B cell (primary cell): ENCODE measurements at regions not wholly inside any gene's neighbourhood (a gene's known extent, or its start where the extent isn't known, plus 50 kb on each side); places are given as distances from the start of the nearest gene placed in this dataset.
"Not testable (repeated sequence)": the region's sequence is repeated elsewhere in the genome, so short reads cannot be mapped to it uniquely, and the experiment has no call there.

Experiments used
- ATAC-seq: fragments of 200-7000 bp; cut with Tn5 transposase; one replicate; pipeline ENCODE4 v1.10.0; 2021; ENCODE audit warnings: low read depth, mild to moderate bottlenecking, moderate number of reproducible peaks, moderate library complexity
- CTCF ChIA-PET: fragments of 350-600 bp; sonication (Branson Sonifier 250); formaldehyde crosslinking; loops from one replicate; lab custom pipeline; 2021; ENCODE audit warnings: antibody characterized with exemption, inconsistent platforms; lab: Charles Lee
- POLR2A ChIA-PET: fragments of 350-600 bp; sonication (Branson Sonifier 250); formaldehyde crosslinking; loops from one replicate; lab custom pipeline; 2021; ENCODE audit warnings: antibody characterized with exemption; lab: Charles Lee
- DNase-seq: peaks from one replicate; pipeline ENCODE4 v3.0.0; 2013
- H2AFZ ChIP-seq: 2 replicates; pipeline ENCODE4 v1.6.1; 2012; ENCODE audit warnings: mild to moderate bottlenecking, low read depth, low read length; ENCODE audit not compliant: insufficient read depth, poor library complexity, severe bottlenecking
- H3K27ac ChIP-seq, 2 donors: 1 replicate in 1 of 2; 2 replicates in 1 of 2; pipeline ENCODE4 v1.5.1; 2012 to 2013; ENCODE audit warnings: low read length in 2 of 2, mild to moderate bottlenecking in 2 of 2, moderate library complexity in 1 of 2
- H3K27me3 ChIP-seq, 4 experiments: fragments of 200-600 bp in 1 of 4; sonication (generic) in 1 of 4; replicated peaks in 1 of 4; 1 replicate in 2 of 4; 2 replicates in 2 of 4; pipeline versions ENCODE4 v1.6.1 to v1.7.0; 2013 to 2016; ENCODE audit warnings: low read length in 3 of 4, mild to moderate bottlenecking in 2 of 4, mixed read lengths in 1 of 4, moderate library complexity in 1 of 4; ENCODE audit not compliant: insufficient read depth in 4 of 4, control insufficient read depth in 3 of 4; ENCODE audit errors: control extremely low read depth in 1 of 4
- H3K36me3 ChIP-seq, 2 experiments: replicated peaks in 1 of 2; 1 replicate in 1 of 2; 2 replicates in 1 of 2; pipeline versions ENCODE4 v1.6.1 to v1.7.1; 2013; ENCODE audit warnings: low read length in 1 of 2; ENCODE audit not compliant: insufficient read depth in 2 of 2, control insufficient read depth in 1 of 2; ENCODE audit errors: control extremely low read depth in 1 of 2, extremely low read depth in 1 of 2
- H3K4me1 ChIP-seq, 2 donors: fragments of 200-600 bp in 1 of 2; sonication (generic) in 1 of 2; 1 replicate in 1 of 2; 2 replicates in 1 of 2; pipeline versions ENCODE4 v1.5.1 to v1.6.1; 2013 to 2017; ENCODE audit warnings: low read length in 2 of 2; ENCODE audit not compliant: control insufficient read depth in 2 of 2, insufficient read depth in 2 of 2
- H3K4me2 ChIP-seq: replicated peaks from 2 replicates; pipeline ENCODE3; 2012; ENCODE audit warnings: mild to moderate bottlenecking, low read depth, low read length; ENCODE audit not compliant: poor library complexity, severe bottlenecking
- H3K4me3 ChIP-seq, 5 experiments: fragments of 200-600 bp in 1 of 5; sonication (generic) in 1 of 5; 1 replicate in 3 of 5; 2 replicates in 2 of 5; pipeline versions ENCODE4 v1.5.1 to v1.7.0; 2011 to 2016; ENCODE audit warnings: low read length in 4 of 5, mild to moderate bottlenecking in 4 of 5, low read depth in 2 of 5, control low read depth in 1 of 5, moderate library complexity in 1 of 5; ENCODE audit not compliant: insufficient read depth in 1 of 5; ENCODE audit errors: control extremely low read depth in 1 of 5, extremely low read depth in 1 of 5
- H3K79me2 ChIP-seq: fragments of 200-600 bp; sonication (generic); one replicate; pipeline ENCODE4 v1.6.0; 2016; ENCODE audit warnings: low read length; ENCODE audit not compliant: control insufficient read depth, insufficient read depth
- H3K9ac ChIP-seq: fragments of 200-600 bp; sonication (generic); 2 replicates; pipeline ENCODE4 v1.6.1; 2017; ENCODE audit warnings: mild to moderate bottlenecking, low read length, moderate library complexity
- H3K9me3 ChIP-seq, 3 donors: one replicate each; pipeline versions ENCODE4 v1.6.1 to v1.7.1; 2013; ENCODE audit warnings: low read length in 2 of 3; ENCODE audit not compliant: control insufficient read depth in 2 of 3, insufficient read depth in 1 of 3; ENCODE audit errors: control extremely low read depth in 1 of 3
- H4K20me1 ChIP-seq: 2 replicates; pipeline ENCODE4 v1.6.0; 2012; ENCODE audit warnings: mild to moderate bottlenecking, low read length; ENCODE audit not compliant: insufficient read depth, control insufficient read depth, poor library complexity, severe bottlenecking
- H3K27ac Mint-ChIP-seq: one replicate; pipeline ENCODE4 v1.8.0; 2021; ENCODE audit warnings: mixed read lengths
- H3K27me3 Mint-ChIP-seq: one replicate; pipeline ENCODE4 v1.8.0; 2021; ENCODE audit warnings: mixed read lengths
- H3K4me1 Mint-ChIP-seq: one replicate; pipeline ENCODE4 v1.8.0; 2021; ENCODE audit warnings: mixed read lengths
- H3K4me3 Mint-ChIP-seq: one replicate; pipeline ENCODE4 v1.8.0; 2021; ENCODE audit warnings: mixed read lengths
- H3K9me3 Mint-ChIP-seq: one replicate; pipeline ENCODE4 v1.8.0; 2022; ENCODE audit warnings: mixed read lengths; ENCODE audit not compliant: insufficient read depth
- CTCF ChIP-seq: fragments of 200-600 bp; IDR thresholded peaks from one replicate; pipeline ENCODE4 v1.8.0; 2022; ENCODE audit warnings: antibody characterized with exemption, mild to moderate bottlenecking
- EZH2 ChIP-seq: IDR thresholded peaks from 2 replicates; pipeline ENCODE4 v1.6.1; 2012; ENCODE audit warnings: borderline replicate concordance, low read depth, mild to moderate bottlenecking, moderate library complexity, low read length; ENCODE audit not compliant: insufficient read depth, poor library complexity, severe bottlenecking
- WGBS: methylation state at CpG from one replicate; pipeline ENCODE4 v1.1.5; 2013; ENCODE audit warnings: missing lambda C conversion rate; ENCODE audit not compliant: insufficient coverage; 5-methylcytosine and 5-hydroxymethylcytosine counted together
- intact Hi-C: fragments of 100-400 bp; cut with micrococcal nuclease; formaldehyde crosslinking; loops from one replicate; pipeline ENCODE4 v1.10.0; 2022

- no peaks in the 10 kb centered on the region for H3K36me3 ChIP-seq
- no peak overlapping the region for H3K4me3 ChIP-seq
- no peaks in the 10 kb centered on the region for H3K9me3 ChIP-seq
- TF ChIP-seq EZH2 (no peak), CTCF (no peak)
- H3K79me2 ChIP-seq: no peaks in the 10 kb centered on the region
- H3K4me3 Mint-ChIP-seq: no peak overlapping the region
- 57% methylated on average over 1 of the region's 2 CpGs for WGBS
- no peak overlapping the region for H3K4me2 ChIP-seq
- no peaks in the 10 kb centered on the region for H3K27me3 Mint-ChIP-seq
- no peak for ATAC-seq
- no peak for DNase-seq
- H3K9ac ChIP-seq: no peak overlapping the region
- no peaks in the 10 kb centered on the region for H3K4me1 ChIP-seq
- no peaks in the 10 kb centered on the region for H3K27me3 ChIP-seq
- H2AFZ ChIP-seq: no peak overlapping the region
- H3K4me1 Mint-ChIP-seq: no peaks in the 10 kb centered on the region
- intact Hi-C loops: no loop called here
- no peak overlapping the region for H3K27ac ChIP-seq
- H3K9me3 Mint-ChIP-seq: no peaks in the 10 kb centered on the region
- H3K27ac Mint-ChIP-seq: no peak overlapping the region
- H4K20me1 ChIP-seq: no peaks in the 10 kb centered on the region
- CTCF ChIA-PET: no interaction called here
- POLR2A ChIA-PET: no interaction called here
Observed at GRCh38 chr1:191508239-191508638, 650.0 kb upstream of the RGS18 start.

- CTCF ChIA-PET, H3K36me3 ChIP-seq, H4K20me1 ChIP-seq, H3K27me3 Mint-ChIP-seq, intact Hi-C loops, H3K4me1 ChIP-seq, H3K4me3 ChIP-seq, POLR2A ChIA-PET, H2AFZ ChIP-seq, DNase-seq, H3K9me3 ChIP-seq, H3K27ac Mint-ChIP-seq, ATAC-seq, H3K27me3 ChIP-seq, H3K4me3 Mint-ChIP-seq, H3K79me2 ChIP-seq, H3K27ac ChIP-seq, H3K4me1 Mint-ChIP-seq, H3K9me3 Mint-ChIP-seq, H3K9ac ChIP-seq, H3K4me2 ChIP-seq: not testable (repeated sequence)
- WGBS: 100% methylated on average over 2 of the region's 3 CpGs
Observed at GRCh38 chr1:191511480-191511879, 646.8 kb upstream of the RGS18 start.
